Aorta (tissue), 5 donors: ENCODE measurements at regions not wholly inside any gene's neighbourhood (a gene's known extent, or its start where the extent isn't known, plus 50 kb on each side); places are given as distances from the start of the nearest gene placed in this dataset.

Source experiments
- ATAC-seq: fragments of 200-7000 bp; cut with Tn5 transposase; one replicate; pipeline ENCODE4 v1.9.1; 2022; ENCODE audit warnings: moderate library complexity; ENCODE audit not compliant: low FRiP score
- DNase-seq, 2 donors: peaks; one replicate each; pipeline ENCODE4 v3.0.0-alpha.2; 2020
- H3K27ac ChIP-seq, 2 donors: one replicate each; pipeline ENCODE4 v1.5.1; 2013; ENCODE audit warnings: low read length in 2 of 2, mild to moderate bottlenecking in 2 of 2, moderate library complexity in 2 of 2, control low read depth in 1 of 2, inconsistent platforms in 1 of 2, low read depth in 1 of 2
- H3K27me3 ChIP-seq, 2 donors: one replicate each; pipeline ENCODE4 v1.6.1; 2013; ENCODE audit warnings: control low read depth in 1 of 2, low read length in 1 of 2, mild to moderate bottlenecking in 1 of 2, moderate library complexity in 1 of 2; ENCODE audit not compliant: insufficient read depth in 2 of 2, control insufficient read depth in 1 of 2
- H3K36me3 ChIP-seq, 2 donors: one replicate each; pipeline ENCODE4 v1.6.1; 2013; ENCODE audit warnings: control low read depth in 1 of 2, low read length in 1 of 2, mild to moderate bottlenecking in 1 of 2; ENCODE audit not compliant: insufficient read depth in 2 of 2, control insufficient read depth in 1 of 2
- H3K4me1 ChIP-seq, 2 donors: one replicate each; pipeline ENCODE4 v1.6.1; 2013; ENCODE audit warnings: low read length in 2 of 2, control low read depth in 1 of 2, mild to moderate bottlenecking in 1 of 2, moderate library complexity in 1 of 2; ENCODE audit not compliant: insufficient read depth in 2 of 2, control insufficient read depth in 1 of 2
- H3K4me3 ChIP-seq, 2 donors: one replicate each; pipeline ENCODE4 v1.5.1; 2013; ENCODE audit warnings: low read length in 2 of 2, control low read depth in 1 of 2, mild to moderate bottlenecking in 1 of 2
- H3K9me3 ChIP-seq: one replicate; pipeline ENCODE4 v1.6.1; 2013; ENCODE audit warnings: mild to moderate bottlenecking, low read length; ENCODE audit not compliant: control insufficient read depth
- WGBS, 2 donors: extraction: QIAGEN DNeasy Blood & Tissue Kit; methylation state at CpG; one replicate each; pipeline ENCODE4 v1.1.7; 2013; 5-methylcytosine and 5-hydroxymethylcytosine counted together
- intact Hi-C, 2 donors: fragments of 100-400 bp; cut with DNase I; formaldehyde crosslinking; loops; one replicate each; pipeline versions ENCODE4 v1.14.2 to v1.15.0; 2022
- donor health status: healthy with polysubstance abuse.
- donor health status: Bipolar disorder and iron deficiency.
- donor health status: DM: no; HTN: no; CAD: no.
- donor health status: DM: no; HTN: no; CAD: no.
- donor health status: DM: yes; HTN: yes; CAD: no.

GRCh38 chr5:42974536-42974935, 65.6 kb downstream of the ANXA2R start:
- no peak for ATAC-seq
- Histone ChIP-seq H3K9me3 (no peaks in the 10 kb centered on the region), H3K4me3 (no peak overlapping the region), H3K4me1 (no peaks in the 10 kb centered on the region), H3K36me3 (no peaks in the 10 kb centered on the region), H3K27me3 (no peaks in the 10 kb centered on the region), H3K27ac (no peak overlapping the region)
- no peak for DNase-seq
- intact Hi-C loops = no loop called here
- WGBS, 2 donors = 82 to 83% methylated on average over 2 of the region's 2 CpGs

GRCh38 chr5:42970636-42971559, 69.2 kb downstream of the ANXA2R start:
- Histone ChIP-seq H3K9me3 (no peaks in the 10 kb centered on the region), H3K4me1 (no peaks in the 10 kb centered on the region), H3K4me3 (no peak overlapping the region), H3K36me3 (no peaks in the 10 kb centered on the region), H3K27me3 (no peaks in the 10 kb centered on the region), H3K27ac (no peak overlapping the region)
- 53 to 62% methylated on average over 32 of the region's 32 CpGs for WGBS, 2 donors
- ATAC-seq (no peak), DNase-seq (no peak)
- intact Hi-C loops = no loop called here

- ATAC-seq (no peak), DNase-seq (no peak)
- no peaks in the 10 kb centered on the region for H3K27me3 ChIP-seq
- no peak overlapping the region for H3K27ac ChIP-seq
- WGBS, 2 donors = 89 to 92% methylated on average over 3 of the region's 3 CpGs
- H3K4me3 ChIP-seq = no peak overlapping the region
- no peaks in the 10 kb centered on the region for H3K9me3 ChIP-seq
- H3K36me3 ChIP-seq = no peaks in the 10 kb centered on the region
- intact Hi-C loops = no loop called here
- H3K4me1 ChIP-seq = no peaks in the 10 kb centered on the region
Measured at GRCh38 chr5:42965934-42966333, 74.2 kb downstream of the ANXA2R start.

- no peak for ATAC-seq
- Histone ChIP-seq H3K27ac (no peak overlapping the region), H3K9me3 (no peaks in the 10 kb centered on the region), H3K27me3 (no peaks in the 10 kb centered on the region), H3K36me3 (no peaks in the 10 kb centered on the region), H3K4me3 (no peak overlapping the region), H3K4me1 (no peaks in the 10 kb centered on the region)
- WGBS, 2 donors = 96 to 97% methylated on average over 1 of the region's 1 CpG
- intact Hi-C loops = no loop called here
- no peak for DNase-seq
Measured at GRCh38 chr5:42963412-42963811, 76.7 kb downstream of the ANXA2R start.

- Histone ChIP-seq H3K4me1 (no peaks in the 10 kb centered on the region), H3K9me3 (no peaks in the 10 kb centered on the region), H3K27me3 (no peaks in the 10 kb centered on the region), H3K27ac (no peak overlapping the region), H3K4me3 (no peak overlapping the region), H3K36me3 (no peaks in the 10 kb centered on the region)
- no peak for DNase-seq
- WGBS, 2 donors = 64 to 67% methylated on average over 2 of the region's 2 CpGs
- intact Hi-C loops = no loop called here
- no peak for ATAC-seq
Measured at GRCh38 chr5:42962124-42962523, 78.0 kb downstream of the ANXA2R start.

GRCh38 chr5:42960506-42960905, 79.6 kb downstream of the ANXA2R start:
- Histone ChIP-seq H3K4me3 (no peak overlapping the region), H3K36me3 (no peaks in the 10 kb centered on the region), H3K9me3 (no peaks in the 10 kb centered on the region), H3K27me3 (no peaks in the 10 kb centered on the region), H3K4me1 (no peaks in the 10 kb centered on the region), H3K27ac (no peak overlapping the region)
- DNase-seq (no peak), ATAC-seq (no peak)
- 71 to 76% methylated on average over 2 of the region's 2 CpGs for WGBS, 2 donors
- intact Hi-C loops = no loop called here

- no peak for ATAC-seq
- WGBS, 2 donors = 80 to 81% methylated on average over 2 of the region's 2 CpGs
Measured at GRCh38 chr5:42956551-42956950, 83.6 kb downstream of the ANXA2R start.

GRCh38 chr5:42953041-42953440, 87.1 kb downstream of the ANXA2R start:
- Histone ChIP-seq H3K27me3 (no peaks in the 10 kb centered on the region), H3K36me3 (no peaks in the 10 kb centered on the region), H3K9me3 (peaks cover 14% of the 10 kb centered on the region), H3K27ac (no peak overlapping the region), H3K4me1 (no peaks in the 10 kb centered on the region), H3K4me3 (no peak overlapping the region)
- WGBS, 2 donors = 11 to 17% methylated on average over 15 of the region's 15 CpGs
- intact Hi-C loops = loop anchor here in 1 of 2 donors (10.0 kb wide), 1 partner anchor 112 kb away; no protein-coding TSS in a partner anchor
- DNase-seq = no peak
- no peak for ATAC-seq

More at GRCh38 chr5:42956551-42956950, 83.6 kb downstream of the ANXA2R start:
- intact Hi-C loops = loop anchor here in 1 of 2 donors (10.0 kb wide), 1 partner anchor 108 kb away; no protein-coding TSS in a partner anchor
- no peaks in the 10 kb centered on the region for H3K36me3 ChIP-seq
- H3K27ac ChIP-seq = no peak overlapping the region
- DNase-seq = no peak
- no peak overlapping the region for H3K4me3 ChIP-seq
- H3K9me3 ChIP-seq = peaks cover 14% of the 10 kb centered on the region
- H3K27me3 ChIP-seq = no peaks in the 10 kb centered on the region
- H3K4me1 ChIP-seq = no peaks in the 10 kb centered on the region

GRCh38 chr5:42952578-42952974, 87.5 kb downstream of the ANXA2R start:
- intact Hi-C loops = loop anchor here in 1 of 2 donors (10.0 kb wide), 1 partner anchor 112 kb away; no protein-coding TSS in a partner anchor
- 18 to 26% methylated on average over 12 of the region's 12 CpGs for WGBS, 2 donors

More at GRCh38 chr5:42952578-42952974, 87.5 kb downstream of the ANXA2R start:
- DNase-seq = no peak
- H3K27ac ChIP-seq = no peak overlapping the region
- H3K27me3 ChIP-seq = no peaks in the 10 kb centered on the region
- no peaks in the 10 kb centered on the region for H3K36me3 ChIP-seq
- ATAC-seq = no peak
- no peak overlapping the region for H3K4me3 ChIP-seq
- H3K9me3 ChIP-seq = peaks cover 14% of the 10 kb centered on the region
- no peaks in the 10 kb centered on the region for H3K4me1 ChIP-seq
